Pancreas (tissue), 10 donors: ENCODE measurements at regions not wholly inside any gene's neighbourhood (a gene's known extent, or its start where the extent isn't known, plus 50 kb on each side); places are given as distances from the start of the nearest gene placed in this dataset.

ENCODE experiments used
- ATAC-seq, 4 donors: fragments of 200-7000 bp; cut with Tn5 transposase; one replicate each; pipeline versions ENCODE4 v1.8.0 to v1.9.1; 2020; ENCODE audit warnings: mild to moderate bottlenecking in 4 of 4, moderate library complexity in 4 of 4
- DNase-seq, 6 donors: peaks; one replicate each; pipeline ENCODE4 v3.0.0-alpha.2; 2020
- FAIRE-seq: peaks from 2 replicates; lab custom pipeline; 2012; peaks lifted over from hg19 to GRCh38; lab: Jason Lieb, UNC
- H3K27ac ChIP-seq, 4 donors: fragments of 200-600 bp; sonication (generic); 1 replicate in 3 of 4; 2 replicates in 1 of 4; pipeline versions ENCODE4 v1.5.0 to v1.8.0; 2020
- H3K27me3 ChIP-seq, 4 donors: fragments of 200-600 bp; one replicate each; pipeline ENCODE4 v1.8.0; 2021
- H3K36me3 ChIP-seq, 3 donors: fragments of 200-600 bp; sonication (generic) in 1 of 3; one replicate each; pipeline versions ENCODE4 v1.5.0 to v1.8.0; 2020 to 2021
- H3K4me1 ChIP-seq, 3 donors: fragments of 200-600 bp; one replicate each; pipeline ENCODE4 v1.8.0; 2021
- H3K4me3 ChIP-seq, 4 donors: fragments of 200-600 bp; sonication (generic) in 2 of 4; one replicate each; pipeline versions ENCODE4 v1.5.0 to v1.8.0; 2020 to 2021
- H3K9me3 ChIP-seq, 4 donors: fragments of 200-600 bp; one replicate each; pipeline ENCODE4 v1.8.0; 2021
- WGBS, 2 donors: extraction: QIAGEN DNeasy Blood & Tissue Kit; methylation state at CpG; one replicate each; pipeline ENCODE4 v1.1.7; 2013; 5-methylcytosine and 5-hydroxymethylcytosine counted together
- intact Hi-C, 3 donors: fragments of 100-400 bp; cut with DNase I; formaldehyde crosslinking; loops; one replicate each; pipeline versions ENCODE4 v1.11.1 to v1.14.2; 2022
- TF ChIP-seq, protein P1 (sequence below), 4 donors: fragments of 200-600 bp; sonication (generic) in 3 of 4; IDR thresholded peaks; one replicate each; pipeline versions ENCODE4 v1.5.0 to v1.8.0; 2021; ENCODE audit warnings: antibody characterized with exemption in 4 of 4
- donor health status: healthy with polysubstance abuse.
- donor health status: DM: no; HTN: no; CAD: no; lungs with moderate emphysema.
- donor health status: DM: no; HTN: no; CAD: no.
- donor health status: control.
- donor health status: control.
- donor health status: Bipolar disorder and iron deficiency.
- donor health status: DM: yes; HTN: yes; CAD: no.
- donor health status: DM: no; HTN: no; CAD: no.
- donor health status: DM: no; HTN: no; CAD: no.
- donor health status: DM: yes; HTN: yes; CAD: no.

DNA sequence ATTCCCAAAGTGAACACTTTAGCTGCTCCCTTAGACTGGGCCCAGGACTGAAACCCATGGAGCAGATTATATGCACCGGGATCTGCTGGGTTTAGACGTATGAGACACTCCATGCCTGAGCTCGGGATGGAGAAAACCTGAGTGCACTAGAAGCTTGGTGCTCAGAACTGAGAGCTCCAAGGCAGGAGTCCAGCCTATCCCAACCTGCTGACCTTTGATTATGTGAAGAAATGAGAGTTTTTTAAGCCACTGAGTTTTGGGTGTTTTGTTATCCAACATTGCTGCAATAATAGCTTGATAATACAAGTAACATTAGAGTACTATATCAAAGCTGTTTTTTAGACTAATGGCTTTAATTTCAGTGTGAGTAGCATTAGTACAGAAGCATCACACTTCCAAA lies 131.5 kb upstream of the KCNK1 start:
- no peak overlapping the region for H3K4me3 ChIP-seq
- intact Hi-C loops, result no loop called here
- H3K36me3 ChIP-seq, result no peaks in the 10 kb centered on the region
- H3K27ac ChIP-seq, result no peak overlapping the region
- no peaks in the 10 kb centered on the region for H3K27me3 ChIP-seq
- peaks cover 8 to 14% (median 12%) of the 10 kb centered on the region in 3 donors for H3K4me1 ChIP-seq
- WGBS, 2 donors, result 94 to 99% methylated on average over 3 of the region's 3 CpGs
- no peak for FAIRE-seq
- ATAC-seq, result no peak
- no peaks in the 10 kb centered on the region for H3K9me3 ChIP-seq
- no peak for DNase-seq
- TF ChIP-seq, protein P1, sequence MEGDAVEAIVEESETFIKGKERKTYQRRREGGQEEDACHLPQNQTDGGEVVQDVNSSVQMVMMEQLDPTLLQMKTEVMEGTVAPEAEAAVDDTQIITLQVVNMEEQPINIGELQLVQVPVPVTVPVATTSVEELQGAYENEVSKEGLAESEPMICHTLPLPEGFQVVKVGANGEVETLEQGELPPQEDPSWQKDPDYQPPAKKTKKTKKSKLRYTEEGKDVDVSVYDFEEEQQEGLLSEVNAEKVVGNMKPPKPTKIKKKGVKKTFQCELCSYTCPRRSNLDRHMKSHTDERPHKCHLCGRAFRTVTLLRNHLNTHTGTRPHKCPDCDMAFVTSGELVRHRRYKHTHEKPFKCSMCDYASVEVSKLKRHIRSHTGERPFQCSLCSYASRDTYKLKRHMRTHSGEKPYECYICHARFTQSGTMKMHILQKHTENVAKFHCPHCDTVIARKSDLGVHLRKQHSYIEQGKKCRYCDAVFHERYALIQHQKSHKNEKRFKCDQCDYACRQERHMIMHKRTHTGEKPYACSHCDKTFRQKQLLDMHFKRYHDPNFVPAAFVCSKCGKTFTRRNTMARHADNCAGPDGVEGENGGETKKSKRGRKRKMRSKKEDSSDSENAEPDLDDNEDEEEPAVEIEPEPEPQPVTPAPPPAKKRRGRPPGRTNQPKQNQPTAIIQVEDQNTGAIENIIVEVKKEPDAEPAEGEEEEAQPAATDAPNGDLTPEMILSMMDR (IDR thresholded peaks at IDR 0.05), result no peak

DNA sequence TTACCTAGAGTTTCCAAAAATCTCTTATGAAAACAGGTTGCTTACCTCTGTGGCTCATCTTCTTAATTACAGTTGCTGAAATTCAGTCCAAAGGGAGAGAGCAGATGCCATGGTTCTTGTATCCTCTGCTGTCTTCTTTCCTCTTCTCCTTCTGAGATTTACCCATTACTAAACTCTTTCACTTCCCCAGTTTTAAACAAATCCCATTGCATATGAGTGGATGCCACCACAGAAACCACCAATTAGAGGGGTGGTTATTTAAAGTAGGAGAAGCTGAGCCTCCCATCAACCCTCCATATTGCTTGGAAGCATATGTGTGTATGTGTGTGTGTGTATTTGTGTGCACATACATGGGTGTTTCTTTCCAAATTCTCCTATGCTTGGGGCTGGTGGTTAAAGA lies 128.5 kb upstream of the KCNK1 start:
- no peaks in the 10 kb centered on the region for H3K27me3 ChIP-seq
- ATAC-seq (no peak), DNase-seq (no peak), FAIRE-seq (no peak)
- H3K27ac ChIP-seq, result no peak overlapping the region
- H3K4me1 ChIP-seq, result no peaks in the 10 kb centered on the region
- TF ChIP-seq, protein P1 (IDR thresholded peaks at IDR 0.05), result no peak
- H3K4me3 ChIP-seq, result no peak overlapping the region
- H3K9me3 ChIP-seq, result no peaks in the 10 kb centered on the region
- no peaks in the 10 kb centered on the region for H3K36me3 ChIP-seq
- intact Hi-C loops, result no loop called here

DNA sequence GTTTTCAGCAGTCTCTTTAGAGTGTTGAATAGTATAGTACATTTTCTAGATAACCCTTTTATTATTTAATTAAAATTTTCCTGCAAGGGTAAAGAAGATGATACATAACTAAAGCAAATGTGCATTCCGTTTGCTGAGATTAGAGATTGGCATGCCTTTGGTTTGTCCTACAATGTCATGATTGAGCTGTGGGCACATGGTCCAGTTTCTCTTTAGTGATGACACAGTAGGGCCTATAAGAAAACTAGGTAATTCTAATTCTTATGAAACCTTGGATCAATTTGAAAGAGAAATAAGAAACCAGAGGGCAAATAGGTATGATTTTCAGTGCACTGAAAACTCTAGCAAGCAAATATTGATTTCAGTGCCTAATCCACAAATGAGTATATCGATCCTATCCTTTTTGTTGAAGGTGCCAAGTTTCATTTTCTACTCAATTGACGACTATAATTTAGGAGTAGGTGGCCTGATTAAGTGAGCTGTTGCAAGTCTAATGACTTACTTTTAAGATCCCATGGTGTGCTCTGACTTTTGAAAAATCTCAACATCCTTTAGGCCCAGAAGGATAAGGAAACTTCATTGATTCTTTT lies 128.0 kb upstream of the KCNK1 start:
- Histone ChIP-seq H3K27me3 (no peaks in the 10 kb centered on the region), H3K9me3 (no peaks in the 10 kb centered on the region), H3K4me3 (no peak overlapping the region), H3K36me3 (no peaks in the 10 kb centered on the region), H3K27ac (no peak overlapping the region), H3K4me1 (peaks cover 0 to 3% (median 0%) of the 10 kb centered on the region in 3 donors)
- no peak for DNase-seq
- no peak for FAIRE-seq
- intact Hi-C loops, result no loop called here
- no peak for ATAC-seq
- WGBS, 2 donors, result 26 to 34% methylated on average over 3 of the region's 3 CpGs
- TF ChIP-seq, protein P1 (IDR thresholded peaks at IDR 0.05), result no peak

DNA sequence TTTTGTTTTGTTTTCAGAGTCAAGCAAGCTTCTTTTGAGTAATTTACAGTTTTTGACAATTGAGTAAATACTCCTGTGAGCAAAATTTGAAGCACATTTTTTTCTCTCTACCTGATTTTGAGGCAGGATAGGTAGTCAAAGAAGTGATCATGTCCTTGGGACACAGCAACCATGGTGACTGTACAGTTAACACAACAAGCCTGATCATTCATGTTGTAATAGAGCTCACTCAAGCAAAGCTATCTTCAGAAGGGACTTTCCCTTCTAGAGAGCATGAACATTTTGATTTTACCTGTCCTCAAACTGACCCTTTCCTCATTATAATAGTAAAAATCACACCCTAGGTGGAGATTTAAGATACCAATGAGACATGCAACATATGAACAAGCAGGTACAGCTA lies 126.5 kb upstream of the KCNK1 start:
- H3K27me3 ChIP-seq, result no peaks in the 10 kb centered on the region
- ATAC-seq, result no peak
- no peak for DNase-seq
- no peak overlapping the region for H3K4me3 ChIP-seq
- TF ChIP-seq, protein P1 (IDR thresholded peaks at IDR 0.05), result no peak
- peaks cover 0 to 4% (median 3%) of the 10 kb centered on the region in 3 donors for H3K4me1 ChIP-seq
- no peak overlapping the region for H3K27ac ChIP-seq
- H3K9me3 ChIP-seq, result no peaks in the 10 kb centered on the region
- H3K36me3 ChIP-seq, result no peaks in the 10 kb centered on the region
- FAIRE-seq, result no peak
- intact Hi-C loops, result no loop called here

DNA sequence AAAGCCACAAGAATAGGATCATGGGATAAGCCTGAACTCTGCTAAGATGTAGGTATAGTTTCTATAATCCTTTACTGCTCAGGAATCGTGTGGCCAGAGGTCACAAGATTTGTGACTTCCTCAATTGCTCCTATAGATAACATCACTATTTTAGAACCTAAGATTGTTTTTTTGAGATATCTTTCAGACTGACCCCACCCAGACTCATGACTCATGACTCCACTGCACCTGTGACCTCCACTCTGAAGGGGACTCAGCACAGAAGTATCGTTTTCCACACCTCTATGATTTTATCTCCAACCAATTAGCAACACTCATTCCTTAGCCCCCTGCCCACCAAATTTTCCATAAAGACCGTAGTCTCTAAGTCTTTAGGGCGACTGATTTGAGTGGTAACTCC lies 124.5 kb upstream of the KCNK1 start:
- intact Hi-C loops, result no loop called here
- Histone ChIP-seq H3K4me1 (peaks cover 0 to 4% (median 3%) of the 10 kb centered on the region in 3 donors), H3K4me3 (no peak overlapping the region), H3K27ac (no peak overlapping the region), H3K36me3 (no peaks in the 10 kb centered on the region), H3K9me3 (no peaks in the 10 kb centered on the region), H3K27me3 (no peaks in the 10 kb centered on the region)
- WGBS, 2 donors, result 88 to 94% methylated on average over 4 of the region's 4 CpGs
- FAIRE-seq (no peak), DNase-seq (no peak), ATAC-seq (no peak)
- TF ChIP-seq, protein P1 (IDR thresholded peaks at IDR 0.05), result no peak
